T-helper 17 cell (primary cell): ENCODE measurements at regions not wholly inside any gene's neighbourhood (a gene's known extent, or its start where the extent isn't known, plus 50 kb on each side); places are given as distances from the start of the nearest gene placed in this dataset.

Experiments
- ATAC-seq: fragments of 150-1000 bp; cut with Tn5 transposase; 2 replicates; pipeline ENCODE4 v1.10.0; 2021; ENCODE audit warnings: mild to moderate bottlenecking, moderate library complexity
- DNase-seq, 3 donors: peaks; one replicate each; pipeline versions ENCODE4 v3.0.0 to v3.0.0-alpha.2; 2020 to 2021
- H3K9me3 ChIP-seq: one replicate; pipeline ENCODE4 v1.7.0; 2013; ENCODE audit warnings: low read length, mild to moderate bottlenecking; ENCODE audit not compliant: control insufficient read depth, poor library complexity, severe bottlenecking
- H3K27ac Mint-ChIP-seq: one replicate; pipeline ENCODE4 v1.8.0; 2022; ENCODE audit warnings: mild to moderate bottlenecking, moderate library complexity, mixed read lengths
- H3K27me3 Mint-ChIP-seq: one replicate; pipeline ENCODE4 v1.8.0; 2022; ENCODE audit warnings: mixed read lengths
- H3K36me3 Mint-ChIP-seq: one replicate; pipeline ENCODE4 v1.8.0; 2022; ENCODE audit warnings: low read depth, mixed read lengths
- H3K4me1 Mint-ChIP-seq: one replicate; pipeline ENCODE4 v1.8.0; 2022; ENCODE audit warnings: mild to moderate bottlenecking, mixed read lengths
- H3K4me3 Mint-ChIP-seq: one replicate; pipeline ENCODE4 v1.8.0; 2022; ENCODE audit warnings: mild to moderate bottlenecking, moderate library complexity, mixed read lengths

- no peak overlapping the region for H3K4me3 Mint-ChIP-seq
- H3K27me3 Mint-ChIP-seq, result no peaks in the 10 kb centered on the region
- H3K36me3 Mint-ChIP-seq, result no peaks in the 10 kb centered on the region
- no peaks in the 10 kb centered on the region for H3K9me3 ChIP-seq
- ATAC-seq, result no peak
- H3K4me1 Mint-ChIP-seq, result no peaks in the 10 kb centered on the region
- no peak overlapping the region for H3K27ac Mint-ChIP-seq
- DNase-seq, result no peak
These were observed 841.0 kb upstream of the CELF4 start for GRCh38 chr18:38406607-38407006.

GRCh38 chr18:38402509-38402908, 836.9 kb upstream of the CELF4 start:
- DNase-seq (no peak), ATAC-seq (no peak)
- Mint-ChIP-seq H3K4me1 (no peaks in the 10 kb centered on the region), H3K4me3 (no peak overlapping the region), H3K27ac (no peak overlapping the region), H3K27me3 (no peaks in the 10 kb centered on the region), H3K36me3 (no peaks in the 10 kb centered on the region)
- H3K9me3 ChIP-seq, result no peaks in the 10 kb centered on the region

- DNase-seq (no peak), ATAC-seq (no peak)
- Mint-ChIP-seq H3K4me1 (no peaks in the 10 kb centered on the region), H3K4me3 (no peak overlapping the region), H3K27ac (no peak overlapping the region), H3K36me3 (no peaks in the 10 kb centered on the region), H3K27me3 (no peaks in the 10 kb centered on the region)
- no peaks in the 10 kb centered on the region for H3K9me3 ChIP-seq
These were observed 831.5 kb upstream of the CELF4 start for GRCh38 chr18:38397094-38397493.

GRCh38 chr18:38386146-38386545, 820.5 kb upstream of the CELF4 start:
- H3K4me3 Mint-ChIP-seq, result no peak overlapping the region
- H3K4me1 Mint-ChIP-seq, result no peaks in the 10 kb centered on the region
- DNase-seq, result no peak
- no peak for ATAC-seq
- H3K36me3 Mint-ChIP-seq, result no peaks in the 10 kb centered on the region
- H3K27me3 Mint-ChIP-seq, result no peaks in the 10 kb centered on the region
- H3K27ac Mint-ChIP-seq, result no peak overlapping the region
- H3K9me3 ChIP-seq, result no peaks in the 10 kb centered on the region

GRCh38 chr18:38369772-38370690, 804.4 kb upstream of the CELF4 start:
- no peaks in the 10 kb centered on the region for H3K27me3 Mint-ChIP-seq
- DNase-seq (no peak), ATAC-seq (no peak)
- no peaks in the 10 kb centered on the region for H3K36me3 Mint-ChIP-seq
- H3K4me3 Mint-ChIP-seq, result no peak overlapping the region
- no peaks in the 10 kb centered on the region for H3K4me1 Mint-ChIP-seq
- H3K27ac Mint-ChIP-seq, result no peak overlapping the region
- no peaks in the 10 kb centered on the region for H3K9me3 ChIP-seq

GRCh38 chr18:38368886-38369285, 803.3 kb upstream of the CELF4 start:
- no peaks in the 10 kb centered on the region for H3K27me3 Mint-ChIP-seq
- H3K4me3 Mint-ChIP-seq, result no peak overlapping the region

GRCh38 chr18:38368246-38368645, 802.6 kb upstream of the CELF4 start:
- no peak for DNase-seq
- no peaks in the 10 kb centered on the region for H3K9me3 ChIP-seq
- no peak overlapping the region for H3K4me3 Mint-ChIP-seq
- H3K36me3 Mint-ChIP-seq, result no peaks in the 10 kb centered on the region
- H3K27ac Mint-ChIP-seq, result no peak overlapping the region
- no peaks in the 10 kb centered on the region for H3K4me1 Mint-ChIP-seq
- no peak for ATAC-seq
- no peaks in the 10 kb centered on the region for H3K27me3 Mint-ChIP-seq

More at GRCh38 chr18:38368886-38369285, 803.3 kb upstream of the CELF4 start:
- no peaks in the 10 kb centered on the region for H3K9me3 ChIP-seq
- DNase-seq, result no peak
- Mint-ChIP-seq H3K4me1 (no peaks in the 10 kb centered on the region), H3K27ac (no peak overlapping the region), H3K36me3 (no peaks in the 10 kb centered on the region)
- no peak for ATAC-seq

- no peak overlapping the region for H3K4me3 Mint-ChIP-seq
- ATAC-seq (no peak), DNase-seq (no peak)
- no peaks in the 10 kb centered on the region for H3K27me3 Mint-ChIP-seq
- no peak overlapping the region for H3K27ac Mint-ChIP-seq
- no peaks in the 10 kb centered on the region for H3K4me1 Mint-ChIP-seq
- H3K36me3 Mint-ChIP-seq, result no peaks in the 10 kb centered on the region
- no peaks in the 10 kb centered on the region for H3K9me3 ChIP-seq
These were observed 801.9 kb upstream of the CELF4 start for GRCh38 chr18:38367473-38367872.

GRCh38 chr18:38362286-38362792, 796.7 kb upstream of the CELF4 start:
- H3K27me3 Mint-ChIP-seq, result no peaks in the 10 kb centered on the region

GRCh38 chr18:38358805-38359657, 793.4 kb upstream of the CELF4 start:
- H3K9me3 ChIP-seq, result no peaks in the 10 kb centered on the region
- H3K27me3 Mint-ChIP-seq, result no peaks in the 10 kb centered on the region
- no peak overlapping the region for H3K27ac Mint-ChIP-seq
- ATAC-seq (no peak), DNase-seq (no peak)
- H3K4me1 Mint-ChIP-seq, result no peaks in the 10 kb centered on the region
- H3K36me3 Mint-ChIP-seq, result no peaks in the 10 kb centered on the region
- no peak overlapping the region for H3K4me3 Mint-ChIP-seq

More at GRCh38 chr18:38362286-38362792, 796.7 kb upstream of the CELF4 start:
- Mint-ChIP-seq H3K4me1 (no peaks in the 10 kb centered on the region), H3K4me3 (no peak overlapping the region), H3K36me3 (no peaks in the 10 kb centered on the region), H3K27ac (no peak overlapping the region)
- DNase-seq, result no peak
- no peaks in the 10 kb centered on the region for H3K9me3 ChIP-seq
- no peak for ATAC-seq

GRCh38 chr18:38353149-38353548, 787.6 kb upstream of the CELF4 start:
- H3K27me3 Mint-ChIP-seq, result no peaks in the 10 kb centered on the region
- H3K4me3 Mint-ChIP-seq, result no peak overlapping the region
- no peaks in the 10 kb centered on the region for H3K9me3 ChIP-seq
- DNase-seq (no peak), ATAC-seq (no peak)
- H3K4me1 Mint-ChIP-seq, result no peaks in the 10 kb centered on the region
- H3K36me3 Mint-ChIP-seq, result no peaks in the 10 kb centered on the region
- no peak overlapping the region for H3K27ac Mint-ChIP-seq

GRCh38 chr18:38350141-38350540, 784.5 kb upstream of the CELF4 start:
- no peak overlapping the region for H3K27ac Mint-ChIP-seq
- H3K4me3 Mint-ChIP-seq, result no peak overlapping the region
- no peaks in the 10 kb centered on the region for H3K9me3 ChIP-seq
- DNase-seq, result no peak
- no peaks in the 10 kb centered on the region for H3K27me3 Mint-ChIP-seq
- H3K4me1 Mint-ChIP-seq, result no peaks in the 10 kb centered on the region
- no peak for ATAC-seq
- H3K36me3 Mint-ChIP-seq, result no peaks in the 10 kb centered on the region

GRCh38 chr18:38330573-38330972, 765.0 kb upstream of the CELF4 start:
- Mint-ChIP-seq H3K36me3 (no peaks in the 10 kb centered on the region), H3K27me3 (no peaks in the 10 kb centered on the region), H3K4me3 (no peak overlapping the region), H3K27ac (no peak overlapping the region), H3K4me1 (no peaks in the 10 kb centered on the region)
- ATAC-seq, result no peak
- no peaks in the 10 kb centered on the region for H3K9me3 ChIP-seq
- no peak for DNase-seq
